ENCODE measurements at regions not wholly inside any gene's neighbourhood (a gene's known extent, or its start where the extent isn't known, plus 50 kb on each side); places are given as distances from the start of the nearest gene placed in this dataset.

DNA sequence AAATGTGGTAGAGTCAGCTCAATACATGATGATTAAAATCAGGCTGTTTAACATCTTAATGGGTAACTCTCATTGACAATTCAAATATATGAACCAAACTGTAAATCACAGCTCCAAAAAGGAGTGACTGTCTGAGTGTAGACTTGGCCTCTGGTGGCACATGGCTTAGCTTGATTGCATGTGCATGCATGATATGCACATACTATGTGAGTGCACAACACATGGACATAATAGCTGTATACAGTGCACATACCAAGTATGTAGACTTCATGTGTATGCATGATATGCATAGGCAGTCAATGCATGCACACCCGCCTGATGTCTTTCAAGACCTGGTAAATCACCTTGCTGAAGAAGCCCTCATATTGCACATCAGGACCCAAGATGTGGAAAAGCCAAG lies 252.0 kb upstream of the SOX11 start:
- Histone ChIP-seq H3K27me3 (no peaks in the 10 kb centered on the region), H3K9ac (no peak overlapping the region), H3K9me3 (no peaks in the 10 kb centered on the region), H3K36me3 (no peaks in the 10 kb centered on the region), H3K4me3 (no peak overlapping the region), H3K27ac (no peak overlapping the region), H4K20me1 (no peaks in the 10 kb centered on the region), H3K4me2 (no peak overlapping the region), H3K4me1 (0 out of 2 replicates have a peak, but pooled peaks cover 4% of the 10 kb centered on the region)
- no peak for TF ChIP-seq Cebpa-rat (IDR thresholded peaks at IDR 0.05)

GRCh38 chr2:5442736-5443135 lies 249.4 kb upstream of the SOX11 start:
- no peaks in the 10 kb centered on the region for H3K36me3 ChIP-seq
- H3K4me1 ChIP-seq = no peaks in the 10 kb centered on the region
- no peak overlapping the region for H3K4me3 ChIP-seq
- H3K27me3 ChIP-seq = no peaks in the 10 kb centered on the region
- no peak for TF ChIP-seq Cebpa-rat (IDR thresholded peaks at IDR 0.05)
- H3K27ac ChIP-seq = no peak overlapping the region
- no peak overlapping the region for H3K4me2 ChIP-seq
- H3K9ac ChIP-seq = no peak overlapping the region
- no peaks in the 10 kb centered on the region for H4K20me1 ChIP-seq
- no peaks in the 10 kb centered on the region for H3K9me3 ChIP-seq

- Histone ChIP-seq H3K27ac (no peak overlapping the region), H3K4me3 (no peak overlapping the region), H3K36me3 (no peaks in the 10 kb centered on the region), H4K20me1 (no peaks in the 10 kb centered on the region), H3K9ac (no peak overlapping the region), H3K9me3 (no peaks in the 10 kb centered on the region), H3K27me3 (no peaks in the 10 kb centered on the region), H3K4me1 (no peaks in the 10 kb centered on the region), H3K4me2 (no peak overlapping the region)
- no peak for TF ChIP-seq Cebpa-rat (IDR thresholded peaks at IDR 0.05)
Observed at GRCh38 chr2:5444168-5444567, 248.0 kb upstream of the SOX11 start.

GRCh38 chr2:5444854-5445253 lies 247.3 kb upstream of the SOX11 start:
- H3K4me2 ChIP-seq = no peak overlapping the region
- H3K27ac ChIP-seq = no peak overlapping the region
- no peak overlapping the region for H3K9ac ChIP-seq
- H3K36me3 ChIP-seq = no peaks in the 10 kb centered on the region
- no peak overlapping the region for H3K4me3 ChIP-seq
- no peaks in the 10 kb centered on the region for H3K9me3 ChIP-seq
- no peaks in the 10 kb centered on the region for H4K20me1 ChIP-seq
- no peaks in the 10 kb centered on the region for H3K4me1 ChIP-seq
- no peak for TF ChIP-seq Cebpa-rat (IDR thresholded peaks at IDR 0.05)
- no peaks in the 10 kb centered on the region for H3K27me3 ChIP-seq

DNA sequence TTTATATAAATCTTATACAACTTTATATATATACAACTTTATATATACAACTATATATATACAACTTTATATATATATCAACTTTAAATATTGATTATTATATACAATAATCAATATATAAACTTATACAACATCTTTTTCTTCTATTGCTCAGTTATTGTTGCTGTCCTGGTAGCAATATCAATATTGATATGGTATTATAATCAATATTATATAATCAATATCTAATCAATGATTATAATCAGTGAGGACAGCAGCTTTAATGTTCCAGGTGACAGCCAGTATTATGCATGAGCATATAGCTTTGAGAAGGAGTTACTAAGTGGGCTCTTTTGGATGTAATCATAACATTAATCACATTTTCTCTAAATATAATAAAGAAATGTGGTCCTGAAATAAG lies 242.3 kb upstream of the SOX11 start:
- H3K4me1 ChIP-seq = no peaks in the 10 kb centered on the region
- no peaks in the 10 kb centered on the region for H4K20me1 ChIP-seq
- no peak overlapping the region for H3K4me2 ChIP-seq
- no peaks in the 10 kb centered on the region for H3K9me3 ChIP-seq
- H3K27me3 ChIP-seq = no peaks in the 10 kb centered on the region
- H3K27ac ChIP-seq = no peak overlapping the region
- H3K9ac ChIP-seq = no peak overlapping the region
- no peak overlapping the region for H3K4me3 ChIP-seq
- no peak for TF ChIP-seq Cebpa-rat (IDR thresholded peaks at IDR 0.05)
- H3K36me3 ChIP-seq = no peaks in the 10 kb centered on the region

DNA sequence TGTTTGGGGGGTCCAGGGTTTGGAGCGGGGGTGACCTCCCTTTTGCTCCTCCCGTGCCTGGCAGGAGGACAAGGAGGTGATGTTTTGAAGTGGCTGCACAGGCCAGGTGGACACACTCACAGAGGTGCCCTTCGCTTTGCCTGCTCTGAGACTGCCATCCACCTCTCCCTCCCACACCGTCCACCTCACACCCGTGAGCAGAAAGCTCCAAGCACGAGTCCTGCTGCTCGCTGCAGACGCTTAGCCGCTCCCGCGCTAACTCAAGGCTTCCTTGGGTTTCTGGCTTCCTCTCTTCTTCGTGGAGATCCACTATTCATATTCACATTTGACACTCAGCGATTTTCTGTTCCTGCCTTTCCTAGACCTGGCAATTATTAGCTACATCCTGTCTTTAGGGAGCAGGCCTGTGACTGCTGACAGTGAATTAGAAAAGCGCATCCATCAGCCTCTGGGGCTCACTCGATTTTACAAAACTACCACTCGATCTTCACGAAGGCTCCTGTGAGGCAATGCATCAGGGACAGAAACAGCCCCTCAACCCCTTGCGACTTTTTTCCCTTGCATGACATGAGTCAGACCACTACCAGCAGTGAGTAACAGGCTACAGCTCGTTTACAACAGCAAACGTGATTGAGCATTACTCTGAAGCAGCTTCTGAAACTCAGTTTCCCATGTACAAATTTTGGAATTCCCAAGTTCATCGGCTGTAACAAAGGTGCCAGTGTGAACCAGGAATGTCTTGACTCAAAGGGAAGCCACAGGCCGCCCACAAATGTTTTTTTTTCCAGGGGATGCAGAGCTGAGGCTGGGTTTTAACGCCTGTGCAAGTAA lies 238.7 kb upstream of the SOX11 start:
- H3K9ac ChIP-seq = no peak overlapping the region
- H3K27me3 ChIP-seq = no peaks in the 10 kb centered on the region
- no peak overlapping the region for H3K4me2 ChIP-seq
- no peak overlapping the region for H3K27ac ChIP-seq
- H3K36me3 ChIP-seq = no peaks in the 10 kb centered on the region
- no peaks in the 10 kb centered on the region for H3K9me3 ChIP-seq
- no peak for TF ChIP-seq Cebpa-rat (IDR thresholded peaks at IDR 0.05)
- no peaks in the 10 kb centered on the region for H4K20me1 ChIP-seq
- no peak overlapping the region for H3K4me3 ChIP-seq
- no peaks in the 10 kb centered on the region for H3K4me1 ChIP-seq

GRCh38 chr2:5454051-5454390 lies 238.2 kb upstream of the SOX11 start:
- TF ChIP-seq Cebpa-rat (IDR thresholded peaks at IDR 0.05) = no peak
- Histone ChIP-seq H3K9me3 (no peaks in the 10 kb centered on the region), H3K36me3 (no peaks in the 10 kb centered on the region), H3K4me1 (no peaks in the 10 kb centered on the region), H3K4me3 (no peak overlapping the region), H3K27me3 (no peaks in the 10 kb centered on the region), H3K9ac (no peak overlapping the region), H4K20me1 (no peaks in the 10 kb centered on the region), H3K4me2 (no peak overlapping the region), H3K27ac (no peak overlapping the region)

- H4K20me1 ChIP-seq = no peaks in the 10 kb centered on the region
- no peak overlapping the region for H3K27ac ChIP-seq
- no peak overlapping the region for H3K4me2 ChIP-seq
- no peaks in the 10 kb centered on the region for H3K36me3 ChIP-seq
- H3K4me1 ChIP-seq = no peaks in the 10 kb centered on the region
- no peak overlapping the region for H3K4me3 ChIP-seq
- H3K9me3 ChIP-seq = no peaks in the 10 kb centered on the region
- H3K27me3 ChIP-seq = no peaks in the 10 kb centered on the region
- no peak for TF ChIP-seq Cebpa-rat (IDR thresholded peaks at IDR 0.05)
- H3K9ac ChIP-seq = no peak overlapping the region
Observed at GRCh38 chr2:5459041-5459440, 233.1 kb upstream of the SOX11 start.

GRCh38 chr2:5464657-5465056 lies 227.5 kb upstream of the SOX11 start:
- Histone ChIP-seq H3K27me3 (no peaks in the 10 kb centered on the region), H3K4me2 (no peak overlapping the region), H3K27ac (no peak overlapping the region), H3K9me3 (no peaks in the 10 kb centered on the region), H3K36me3 (no peaks in the 10 kb centered on the region), H3K4me1 (no peaks in the 10 kb centered on the region), H4K20me1 (no peaks in the 10 kb centered on the region), H3K9ac (no peak overlapping the region), H3K4me3 (no peak overlapping the region)
- no peak for TF ChIP-seq Cebpa-rat (IDR thresholded peaks at IDR 0.05)

DNA sequence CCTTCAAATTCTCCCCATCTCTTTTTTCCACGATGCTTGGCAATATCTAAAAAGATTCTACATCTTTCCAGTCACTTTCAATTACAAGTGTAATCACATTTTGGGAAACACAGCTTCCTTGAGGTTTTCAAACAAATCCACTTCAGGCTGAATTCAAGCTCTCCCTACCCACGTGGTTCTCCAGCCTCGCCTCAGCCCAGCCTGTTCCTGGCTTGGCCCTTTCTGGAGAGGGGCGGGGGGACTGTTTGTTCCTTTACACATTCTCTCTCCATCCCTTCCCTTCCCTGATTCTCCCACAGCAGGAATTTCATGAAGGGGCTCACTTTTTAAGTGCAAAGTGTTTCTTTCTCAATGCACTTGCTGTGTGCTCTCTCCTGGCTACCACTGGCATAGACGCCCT lies 226.3 kb upstream of the SOX11 start:
- no peak overlapping the region for H3K4me2 ChIP-seq
- no peaks in the 10 kb centered on the region for H3K9me3 ChIP-seq
- no peaks in the 10 kb centered on the region for H3K4me1 ChIP-seq
- H4K20me1 ChIP-seq = no peaks in the 10 kb centered on the region
- H3K27me3 ChIP-seq = no peaks in the 10 kb centered on the region
- no peak for TF ChIP-seq Cebpa-rat (IDR thresholded peaks at IDR 0.05)
- no peak overlapping the region for H3K4me3 ChIP-seq
- no peak overlapping the region for H3K27ac ChIP-seq
- no peak overlapping the region for H3K9ac ChIP-seq
- no peaks in the 10 kb centered on the region for H3K36me3 ChIP-seq
